ENCODE measurements at regions not wholly inside any gene's neighbourhood (a gene's known extent, or its start where the extent isn't known, plus 50 kb on each side); places are given as distances from the start of the nearest gene placed in this dataset.
"Not testable (repeated sequence)": the region's sequence is repeated elsewhere in the genome, so short reads cannot be mapped to it uniquely, and the experiment has no call there.

- not testable (repeated sequence) for DNase-seq (ENCODE audit: low read depth in 3 of 3, low spot score in 2 of 3)
Measured at GRCh38 chr1:192517716-192518355, 57.7 kb upstream of the RGS1 start.

GRCh38 chr1:192518700-192519099, 56.9 kb upstream of the RGS1 start:
- DNase-seq (ENCODE audit: low read depth in 3 of 3, low spot score in 2 of 3), result no peak

GRCh38 chr1:192521734-192522133, 53.8 kb upstream of the RGS1 start:
- DNase-seq (ENCODE audit: low read depth in 3 of 3, low spot score in 2 of 3), result no peak

- no peak for DNase-seq (ENCODE audit: low read depth in 3 of 3, low spot score in 2 of 3)
Measured at GRCh38 chr1:192522673-192523072, 52.9 kb upstream of the RGS1 start.

- no peak for DNase-seq (ENCODE audit: low read depth in 3 of 3, low spot score in 2 of 3)
Measured at GRCh38 chr1:192524223-192524622, 51.4 kb upstream of the RGS1 start.

Measured in right renal cortex interstitium (tissue), 3 donors.